D721Med (cell line): ENCODE measurements at regions not wholly inside any gene's neighbourhood (a gene's known extent, or its start where the extent isn't known, plus 50 kb on each side); places are given as distances from the start of the nearest gene placed in this dataset.

Experiments used
- DNase-seq: peaks from one replicate; pipeline ENCODE4 v3.0.0; 2011; ENCODE audit warnings: low spot score; ENCODE audit not compliant: insufficient read length
- FAIRE-seq: peaks from 2 replicates; lab custom pipeline; 2011; peaks lifted over from hg19 to GRCh38; lab: Jason Lieb, UNC
- TF ChIP-seq, protein P1 (sequence below): IDR thresholded peaks from 2 replicates; pipeline ENCODE4 v1.5.1; 2012; ENCODE audit warnings: mild to moderate bottlenecking, control low read depth; ENCODE audit not compliant: insufficient read depth; ENCODE audit errors: missing control alignments

DNA sequence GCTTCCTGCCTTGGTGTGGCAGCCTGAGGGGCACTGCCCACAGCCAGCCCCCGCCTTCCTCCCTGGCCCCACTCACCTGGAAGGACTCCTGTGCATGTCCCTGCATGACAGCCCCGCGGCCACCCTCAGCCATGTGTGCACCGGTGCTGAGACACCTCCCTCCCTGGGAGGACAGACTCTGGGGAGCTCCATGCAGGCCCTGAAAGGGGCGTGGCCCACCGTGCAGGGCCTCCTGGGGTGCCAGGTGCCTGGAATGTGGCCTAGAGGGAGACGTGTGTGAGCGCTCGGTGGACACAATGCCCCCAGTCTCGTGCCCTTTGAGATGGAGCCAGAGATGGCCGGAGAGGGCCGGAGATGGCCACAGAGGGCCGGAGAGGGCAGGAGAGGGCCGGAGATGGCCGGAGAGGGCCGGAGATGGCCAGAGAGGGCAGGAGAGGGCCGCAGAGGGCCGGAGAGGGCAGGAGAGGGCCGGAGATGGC lies 59.1 kb upstream of the PPP2R2D start:
- FAIRE-seq (no peak), DNase-seq (no peak)
- TF ChIP-seq, protein P1, sequence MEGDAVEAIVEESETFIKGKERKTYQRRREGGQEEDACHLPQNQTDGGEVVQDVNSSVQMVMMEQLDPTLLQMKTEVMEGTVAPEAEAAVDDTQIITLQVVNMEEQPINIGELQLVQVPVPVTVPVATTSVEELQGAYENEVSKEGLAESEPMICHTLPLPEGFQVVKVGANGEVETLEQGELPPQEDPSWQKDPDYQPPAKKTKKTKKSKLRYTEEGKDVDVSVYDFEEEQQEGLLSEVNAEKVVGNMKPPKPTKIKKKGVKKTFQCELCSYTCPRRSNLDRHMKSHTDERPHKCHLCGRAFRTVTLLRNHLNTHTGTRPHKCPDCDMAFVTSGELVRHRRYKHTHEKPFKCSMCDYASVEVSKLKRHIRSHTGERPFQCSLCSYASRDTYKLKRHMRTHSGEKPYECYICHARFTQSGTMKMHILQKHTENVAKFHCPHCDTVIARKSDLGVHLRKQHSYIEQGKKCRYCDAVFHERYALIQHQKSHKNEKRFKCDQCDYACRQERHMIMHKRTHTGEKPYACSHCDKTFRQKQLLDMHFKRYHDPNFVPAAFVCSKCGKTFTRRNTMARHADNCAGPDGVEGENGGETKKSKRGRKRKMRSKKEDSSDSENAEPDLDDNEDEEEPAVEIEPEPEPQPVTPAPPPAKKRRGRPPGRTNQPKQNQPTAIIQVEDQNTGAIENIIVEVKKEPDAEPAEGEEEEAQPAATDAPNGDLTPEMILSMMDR, result no peak

DNA sequence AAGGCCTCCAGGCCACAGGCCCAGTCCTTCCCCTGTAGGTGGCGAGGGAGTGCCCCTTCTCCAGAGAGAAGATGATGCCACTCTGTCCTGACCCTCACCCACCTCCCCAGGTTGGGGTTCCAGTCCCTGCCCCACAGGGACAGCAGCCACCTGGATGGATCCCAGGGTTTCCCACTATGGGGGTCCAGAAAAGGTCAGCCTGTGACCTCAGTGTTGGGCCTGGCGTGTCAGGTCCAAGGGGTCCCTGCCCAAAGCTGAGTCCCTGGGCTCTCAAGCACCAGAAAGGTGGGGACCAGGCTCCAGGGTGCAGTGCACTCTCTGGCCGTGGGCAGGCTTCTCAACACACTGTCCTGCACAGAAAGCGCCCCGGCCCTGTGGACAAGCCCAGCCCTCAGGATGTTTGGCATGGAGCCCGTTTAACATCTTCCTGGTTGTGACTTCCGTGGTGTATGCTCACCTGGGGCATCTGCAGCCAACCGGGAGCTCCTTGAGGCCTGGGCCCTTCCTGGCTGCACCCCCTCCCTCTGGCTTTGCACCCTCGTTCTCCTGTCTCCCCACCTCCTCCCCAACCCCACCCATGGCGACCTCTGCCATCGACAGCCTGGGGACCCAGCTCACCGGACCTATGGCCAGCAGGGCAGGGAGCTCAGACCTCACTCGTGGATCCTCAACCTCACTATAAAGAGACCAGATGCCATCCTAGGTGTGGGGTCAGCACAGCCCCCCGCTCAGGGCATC lies 58.3 kb upstream of the PPP2R2D start:
- FAIRE-seq (no peak), DNase-seq (no peak)
- TF ChIP-seq, protein P1, result no peak

DNA sequence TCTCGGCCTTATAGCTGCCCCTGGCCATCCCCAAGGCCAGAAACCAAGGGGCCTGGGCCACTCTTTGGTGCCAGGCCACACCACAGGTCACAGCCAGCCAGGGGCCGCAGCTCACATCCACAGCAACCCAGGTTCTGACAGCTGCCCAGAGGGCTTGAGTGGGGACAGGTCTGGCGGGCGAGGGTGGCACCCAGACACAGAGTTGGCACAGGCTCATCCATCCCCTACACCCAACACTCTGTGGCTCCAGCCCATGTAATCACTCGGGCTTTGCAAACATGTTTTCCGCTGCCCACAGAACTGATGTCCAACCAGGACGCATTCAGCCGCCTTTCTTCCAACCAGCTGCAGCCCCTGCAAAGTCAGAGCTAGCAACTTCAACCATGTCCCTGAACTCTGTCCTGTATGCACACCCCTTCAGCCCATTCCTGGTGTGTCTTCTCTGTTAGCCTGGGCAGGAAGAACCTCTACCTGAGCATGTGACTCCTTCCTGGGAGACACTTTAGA lies 57.7 kb upstream of the PPP2R2D start:
- FAIRE-seq (no peak), DNase-seq (no peak)
- TF ChIP-seq, protein P1, result no peak

DNA sequence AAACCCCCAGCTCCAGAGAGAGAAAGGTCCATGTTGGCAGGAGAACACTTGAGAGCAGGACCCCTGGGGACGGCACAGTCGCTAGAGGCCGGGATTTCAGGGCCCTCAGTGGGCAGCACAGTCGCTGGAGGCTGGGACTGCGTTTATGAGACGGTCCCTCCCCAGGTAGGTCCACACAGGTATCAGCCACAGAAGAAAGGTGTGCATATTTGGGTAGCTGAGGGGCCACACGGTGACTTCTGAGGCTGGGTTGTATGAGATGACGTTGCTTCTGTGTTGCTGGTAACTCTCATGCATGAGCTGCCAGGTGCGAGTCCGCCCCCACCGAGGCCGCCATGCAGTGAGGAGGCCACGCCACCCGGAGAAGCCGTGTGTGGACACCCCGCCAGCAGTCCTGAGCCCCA lies 56.9 kb upstream of the PPP2R2D start:
- FAIRE-seq (no peak), DNase-seq (no peak)
- TF ChIP-seq, protein P1, result no peak

DNA sequence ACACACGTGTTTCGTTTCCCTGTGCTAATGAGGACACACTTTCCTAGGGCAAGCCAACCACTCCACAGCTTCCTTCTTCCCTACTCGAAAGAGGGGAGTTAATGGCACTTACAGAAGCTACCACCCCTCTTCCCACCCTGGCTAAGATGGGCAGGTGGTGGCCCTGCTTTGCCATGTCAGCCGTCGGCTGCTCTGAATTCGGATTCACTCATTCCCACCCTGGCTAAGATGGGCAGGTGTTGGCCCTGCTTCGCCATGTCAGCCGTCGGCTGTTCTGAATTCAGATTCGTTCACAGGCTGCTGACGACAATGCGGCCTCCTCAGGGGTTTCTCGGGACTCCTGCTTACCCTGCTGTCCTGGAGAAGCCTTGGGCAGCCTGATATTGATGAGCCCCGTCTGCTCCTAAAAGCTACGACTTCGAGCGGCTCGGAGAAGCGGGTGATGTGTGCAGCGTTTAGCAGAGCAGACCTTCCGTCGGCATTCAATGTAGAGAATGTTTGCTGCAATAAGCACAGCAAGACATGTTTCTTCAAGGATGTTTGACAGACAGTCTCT lies 56.2 kb upstream of the PPP2R2D start:
- TF ChIP-seq, protein P1, result no peak
- no peak for DNase-seq
- no peak for FAIRE-seq

DNA sequence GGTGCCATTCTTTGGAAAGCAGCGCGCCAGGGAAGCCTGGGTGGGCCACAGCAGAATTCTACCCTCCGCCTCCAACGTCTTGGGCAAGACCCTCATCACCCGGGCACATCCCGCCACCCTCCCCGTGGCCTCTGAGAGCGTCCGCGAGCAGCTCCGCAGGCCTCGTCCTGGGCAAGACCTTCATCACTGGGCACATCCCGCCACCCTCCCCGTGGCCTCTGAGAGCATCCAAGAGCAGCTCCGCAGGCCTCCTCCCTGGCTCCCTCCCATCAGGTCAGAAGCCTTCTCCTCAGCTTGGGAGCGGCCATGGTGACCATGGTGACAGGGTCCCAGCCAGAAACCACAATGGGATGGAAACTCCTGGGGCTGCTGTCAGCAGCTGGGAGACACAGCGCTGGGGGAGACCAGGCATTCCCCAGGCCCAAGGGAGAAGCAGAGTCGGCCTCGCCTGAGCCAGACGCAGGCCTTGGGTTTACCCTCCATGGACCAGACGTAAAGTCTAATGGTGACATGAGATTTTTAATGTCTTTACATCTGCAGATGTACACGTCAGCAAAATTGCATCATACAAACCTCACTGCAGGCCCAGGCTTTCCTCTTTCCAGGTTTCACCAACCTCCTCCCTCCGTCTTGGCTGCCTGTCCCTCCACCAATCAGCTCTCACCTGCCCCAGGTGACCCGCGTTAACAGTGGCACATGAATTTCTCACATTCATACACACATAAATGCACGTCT lies 55.1 kb upstream of the PPP2R2D start:
- DNase-seq, result no peak
- FAIRE-seq, result no peak

More for the DNA sequence above, 55.1 kb upstream of the PPP2R2D start:
- TF ChIP-seq, protein P1, result no peak
